GM18909 (cell line): ENCODE measurements at regions not wholly inside any gene's neighbourhood (a gene's known extent, or its start where the extent isn't known, plus 50 kb on each side); places are given as distances from the start of the nearest gene placed in this dataset.

Source experiments
- ATAC-seq: cut with Tn5 transposase; IDR thresholded peaks from one replicate; pipeline ENCODE4 v1.9.1; 2021; ENCODE audit warnings: mild to moderate bottlenecking; ENCODE audit not compliant: unreplicated experiment, poor library complexity

GRCh38 chr3:71849681-71850080 lies 64.7 kb upstream of the PROK2 start:
- no peak for ATAC-seq

- no peak for ATAC-seq
These were observed 62.8 kb upstream of the PROK2 start for GRCh38 chr3:71847794-71848193.

GRCh38 chr3:71846185-71846584 lies 61.2 kb upstream of the PROK2 start:
- no peak for ATAC-seq

GRCh38 chr3:71843071-71843470 lies 58.1 kb upstream of the PROK2 start:
- ATAC-seq = no peak

GRCh38 chr3:71838406-71838805 lies 53.5 kb upstream of the PROK2 start:
- ATAC-seq = no peak
